ENCODE measurements at regions not wholly inside any gene's neighbourhood (a gene's known extent, or its start where the extent isn't known, plus 50 kb on each side); places are given as distances from the start of the nearest gene placed in this dataset.

- H3K27ac ChIP-seq, result no peak overlapping the region
- no peak for FAIRE-seq
- no peak for TF ChIP-seq CTCF (IDR thresholded peaks at IDR 0.05)
- H3K27me3 ChIP-seq, result no peaks in the 10 kb centered on the region
- no peaks in the 10 kb centered on the region for H3K36me3 ChIP-seq
- intact Hi-C loops (cut with DNase I), result no loop called here
- H3K4me3 ChIP-seq, result no peak overlapping the region
- H3K4me1 ChIP-seq, result no peaks in the 10 kb centered on the region
- DNase-seq, result no peak
- no peaks in the 10 kb centered on the region for H3K9me3 ChIP-seq
- no peak for ATAC-seq
Observed at GRCh38 chr14:87449016-87449415, 544.0 kb downstream of the GALC start.

GRCh38 chr14:87443787-87444186 lies 549.2 kb downstream of the GALC start:
- no peak for ATAC-seq
- no peak for DNase-seq

GRCh38 chr14:87443039-87443438 lies 549.9 kb downstream of the GALC start:
- no peak overlapping the region for H3K4me3 ChIP-seq
- no peak for TF ChIP-seq CTCF (IDR thresholded peaks at IDR 0.05)
- no peaks in the 10 kb centered on the region for H3K9me3 ChIP-seq
- no peak overlapping the region for H3K27ac ChIP-seq
- no peaks in the 10 kb centered on the region for H3K36me3 ChIP-seq
- no peaks in the 10 kb centered on the region for H3K4me1 ChIP-seq
- no peaks in the 10 kb centered on the region for H3K27me3 ChIP-seq
- no peak for FAIRE-seq
- intact Hi-C loops (cut with DNase I), result no loop called here
- no peak for ATAC-seq
- DNase-seq, result no peak
- WGBS, 2 donors, result 78 to 92% methylated on average over 1 of the region's 1 CpG

More at GRCh38 chr14:87443787-87444186, 549.2 kb downstream of the GALC start:
- no peaks in the 10 kb centered on the region for H3K36me3 ChIP-seq
- no peaks in the 10 kb centered on the region for H3K27me3 ChIP-seq
- no peak overlapping the region for H3K4me3 ChIP-seq
- H3K4me1 ChIP-seq, result no peaks in the 10 kb centered on the region
- TF ChIP-seq CTCF (IDR thresholded peaks at IDR 0.05), result no peak
- H3K27ac ChIP-seq, result no peak overlapping the region
- H3K9me3 ChIP-seq, result no peaks in the 10 kb centered on the region
- intact Hi-C loops (cut with DNase I), result no loop called here
- FAIRE-seq, result no peak

GRCh38 chr14:87437158-87437557 lies 555.8 kb downstream of the GALC start:
- Histone ChIP-seq H3K4me1 (no peaks in the 10 kb centered on the region), H3K4me3 (no peak overlapping the region), H3K27me3 (no peaks in the 10 kb centered on the region), H3K9me3 (no peaks in the 10 kb centered on the region), H3K27ac (no peak overlapping the region), H3K36me3 (no peaks in the 10 kb centered on the region)
- FAIRE-seq (no peak), DNase-seq (no peak), ATAC-seq (no peak)
- WGBS, 2 donors, result 40 to 41% methylated on average over 2 of the region's 2 CpGs
- intact Hi-C loops (cut with DNase I), result no loop called here
- no peak for TF ChIP-seq CTCF (IDR thresholded peaks at IDR 0.05)

GRCh38 chr14:87434680-87435079 lies 558.3 kb downstream of the GALC start:
- WGBS, 2 donors, result 69 to 81% methylated on average over 1 of the region's 1 CpG
- Histone ChIP-seq H3K27ac (no peak overlapping the region), H3K27me3 (no peaks in the 10 kb centered on the region), H3K4me1 (no peaks in the 10 kb centered on the region), H3K4me3 (no peak overlapping the region), H3K36me3 (no peaks in the 10 kb centered on the region), H3K9me3 (no peaks in the 10 kb centered on the region)
- TF ChIP-seq CTCF (IDR thresholded peaks at IDR 0.05), result no peak
- intact Hi-C loops (cut with DNase I), result no loop called here
- DNase-seq (no peak), ATAC-seq (no peak), FAIRE-seq (no peak)
